GM19372 (cell line): ENCODE measurements at regions not wholly inside any gene's neighbourhood (a gene's known extent, or its start where the extent isn't known, plus 50 kb on each side); places are given as distances from the start of the nearest gene placed in this dataset.
"Not testable (repeated sequence)": the region's sequence is repeated elsewhere in the genome, so short reads cannot be mapped to it uniquely, and the experiment has no call there.

Source experiments
- ATAC-seq: cut with Tn5 transposase; IDR thresholded peaks from one replicate; pipeline ENCODE4 v1.9.1; 2021; ENCODE audit warnings: mild to moderate bottlenecking, low read depth, moderate library complexity; ENCODE audit not compliant: unreplicated experiment

- no peak for ATAC-seq
Measured at GRCh38 chr6:73932866-73933265, 236.9 kb downstream of the CD109 start.

DNA sequence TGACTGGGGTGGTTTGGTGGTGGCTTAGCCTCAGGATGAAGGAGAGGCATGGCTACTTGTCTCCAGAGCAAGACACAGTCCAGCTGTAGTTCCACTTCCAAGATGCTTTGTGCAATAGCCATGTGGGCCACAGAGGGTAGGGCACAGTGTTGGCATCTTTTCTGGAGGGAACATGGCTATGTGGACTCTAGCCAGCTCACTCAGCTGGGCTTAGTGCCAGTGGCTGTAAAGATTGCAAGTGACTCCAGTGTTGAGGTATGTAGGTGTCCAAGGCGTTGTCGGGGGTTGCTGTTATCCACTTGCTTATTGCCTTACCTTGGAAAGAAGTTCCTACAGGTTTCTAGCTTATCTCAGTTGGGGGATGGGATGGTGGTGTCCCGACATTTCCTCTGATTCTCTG lies 233.4 kb downstream of the CD109 start:
- ATAC-seq, result no peak

DNA sequence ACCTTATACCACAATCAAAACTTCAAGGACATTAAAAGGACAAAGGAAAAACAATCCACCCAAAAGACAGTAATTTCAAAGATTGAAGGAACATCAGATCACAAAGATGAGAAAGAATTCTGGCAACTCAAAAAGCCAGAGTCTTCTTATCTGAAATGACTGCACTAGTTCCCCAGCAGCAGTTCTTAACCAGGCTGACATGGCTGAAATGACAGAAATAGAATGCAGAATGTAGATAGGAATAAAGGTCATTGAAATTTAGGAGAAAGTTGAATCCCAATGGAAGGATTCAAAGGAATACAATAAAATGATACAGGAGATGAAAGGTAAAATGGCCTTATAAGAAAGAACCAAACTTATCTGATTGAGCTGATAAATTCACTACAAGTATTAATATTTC lies 231.4 kb downstream of the CD109 start:
- ATAC-seq, result no peak

- not testable (repeated sequence) for ATAC-seq
Measured at GRCh38 chr6:73925703-73926102, 229.7 kb downstream of the CD109 start.

- ATAC-seq, result no peak
Measured at GRCh38 chr6:73923905-73924485, 228.0 kb downstream of the CD109 start.

DNA sequence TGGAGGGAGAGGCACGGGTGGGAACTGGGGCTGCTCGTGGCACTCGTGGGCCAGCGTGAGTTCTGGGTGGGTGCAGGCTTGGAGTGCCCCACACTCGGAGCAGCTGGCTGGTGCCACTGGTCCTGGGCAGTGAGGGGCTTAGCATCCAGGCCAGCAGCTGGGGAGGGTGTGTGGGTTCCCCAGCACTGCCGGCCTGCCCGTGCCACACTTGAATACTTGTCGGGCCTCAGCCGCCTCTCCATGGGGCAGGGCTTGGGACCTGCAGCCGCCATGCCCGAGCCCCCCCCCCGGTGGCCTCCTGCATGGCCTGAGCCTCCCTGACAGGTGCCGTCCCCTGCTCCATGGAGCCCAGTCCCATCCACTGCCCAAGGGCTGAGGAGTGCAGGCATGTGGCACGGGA lies 207.2 kb downstream of the CD109 start:
- no peak for ATAC-seq

- ATAC-seq, result no peak
Measured at GRCh38 chr6:73901986-73902385, 206.0 kb downstream of the CD109 start.

DNA sequence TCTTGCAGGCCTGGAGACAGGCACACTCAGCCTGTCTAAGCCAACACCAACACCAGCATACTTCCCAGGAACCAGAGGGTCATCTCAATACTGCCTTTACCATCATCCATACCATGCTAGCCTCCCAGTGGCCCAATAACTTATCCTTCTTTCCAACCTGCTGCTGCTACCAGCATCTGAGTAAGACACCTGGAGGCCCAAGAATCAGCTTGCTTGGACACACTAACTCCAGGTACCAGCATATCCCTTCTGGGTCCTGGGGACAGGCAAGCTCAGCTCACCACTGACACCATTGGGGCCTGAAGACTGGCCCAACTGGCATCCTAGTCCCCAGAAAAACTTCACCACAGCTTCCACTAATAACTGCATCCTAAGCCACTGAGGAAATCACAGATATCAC lies 205.3 kb downstream of the CD109 start:
- no peak for ATAC-seq

DNA sequence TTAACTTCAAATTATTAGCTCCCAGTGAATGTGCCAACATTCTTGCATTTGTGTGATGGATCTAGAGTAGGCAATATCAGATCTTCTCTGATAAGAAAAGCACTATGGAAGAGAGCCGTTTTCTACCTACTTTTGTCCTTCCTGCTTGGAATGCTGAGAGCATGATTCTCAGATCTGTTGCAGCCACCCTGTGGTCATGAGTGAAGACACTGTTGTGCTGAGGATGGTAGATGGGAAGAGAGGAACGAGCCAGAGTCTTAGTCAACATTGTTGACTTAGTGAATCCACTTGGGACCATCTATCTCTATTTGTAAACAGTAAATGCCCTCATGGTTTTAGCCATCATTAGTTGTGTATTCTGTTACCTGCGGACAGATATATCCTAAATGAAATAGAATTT lies 202.6 kb downstream of the CD109 start:
- no peak for ATAC-seq

- no peak for ATAC-seq
Measured at GRCh38 chr6:73893696-73894095, 197.7 kb downstream of the CD109 start.

DNA sequence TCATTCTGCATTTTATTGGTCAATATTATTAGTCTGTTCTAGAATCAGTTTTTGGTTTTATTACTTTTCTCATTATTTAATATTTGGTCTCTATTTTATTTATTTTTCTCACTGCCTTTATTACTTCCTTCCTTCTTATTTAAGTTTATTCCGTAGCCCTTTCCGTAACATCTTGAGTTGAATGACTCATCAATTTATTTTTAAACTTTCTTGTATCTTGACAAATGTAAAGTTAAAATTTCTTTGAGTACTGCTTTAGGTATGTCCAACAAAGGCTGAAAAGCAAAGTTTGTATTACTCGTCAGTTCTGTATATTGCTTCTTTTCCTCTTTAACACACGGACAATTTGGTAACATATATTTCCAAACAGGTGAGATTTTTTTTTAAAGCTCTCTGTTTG lies 192.0 kb downstream of the CD109 start:
- no peak for ATAC-seq

DNA sequence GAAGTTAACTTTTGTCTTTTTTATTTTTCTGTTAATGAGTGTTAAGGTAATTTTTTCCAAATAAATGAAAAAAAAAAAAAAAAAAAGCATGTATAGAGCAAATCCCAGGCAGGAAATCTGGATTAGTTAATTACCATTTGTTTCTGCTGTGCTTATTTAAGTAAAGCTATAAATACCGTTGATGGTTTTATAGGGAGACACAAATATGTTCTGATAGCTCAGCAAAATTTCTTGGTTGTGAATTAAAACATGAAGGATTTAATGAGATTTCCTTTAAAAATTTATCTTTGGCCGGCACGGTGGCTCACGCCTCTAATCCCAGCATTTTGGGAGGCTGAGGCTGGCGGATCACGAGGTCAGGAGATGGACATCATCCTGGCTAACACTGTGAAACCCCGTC lies 189.4 kb downstream of the CD109 start:
- no peak for ATAC-seq

- no peak for ATAC-seq
Measured at GRCh38 chr6:73884540-73884939, 188.5 kb downstream of the CD109 start.

GRCh38 chr6:73879501-73880293 lies 183.7 kb downstream of the CD109 start:
- ATAC-seq, result no peak

DNA sequence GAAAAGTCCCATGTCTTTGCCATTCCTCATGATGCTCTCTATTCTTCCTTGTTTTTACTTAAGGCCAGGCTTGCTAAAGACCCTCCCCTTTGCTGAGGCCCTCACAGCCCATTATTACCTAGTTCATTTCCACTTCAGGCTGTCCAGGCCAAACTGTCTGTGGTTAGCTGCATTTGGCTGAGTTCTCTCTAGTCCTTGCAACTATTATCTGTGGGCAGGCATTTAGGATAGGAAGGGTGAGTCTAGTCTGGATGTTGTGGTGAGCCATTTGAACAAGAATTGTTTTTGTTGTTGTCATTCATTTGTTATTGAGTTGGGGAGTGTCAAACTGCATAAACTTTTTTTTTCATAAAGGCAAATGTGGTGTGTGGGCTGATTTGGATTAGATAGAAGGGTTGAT lies 182.4 kb downstream of the CD109 start:
- no peak for ATAC-seq
